Thoracic aorta (tissue), 2 donors: ENCODE measurements at regions not wholly inside any gene's neighbourhood (a gene's known extent, or its start where the extent isn't known, plus 50 kb on each side); places are given as distances from the start of the nearest gene placed in this dataset.

Source experiments
- ATAC-seq: fragments of 150-250 bp; one replicate; pipeline ENCODE4 v1.8.0; 2017; ENCODE audit warnings: low read depth; ENCODE audit not compliant: insufficient number of reproducible peaks, low FRiP score
- DNase-seq: peaks from one replicate; pipeline ENCODE4 v3.0.0-alpha.2; 2020; ENCODE audit warnings: low spot score
- H3K27ac ChIP-seq, 2 donors: fragments of 200-600 bp; sonication (generic); 1 replicate in 1 of 2; 2 replicates in 1 of 2; pipeline ENCODE4 v1.5.1; 2016; ENCODE audit warnings: mild to moderate bottlenecking in 2 of 2, moderate library complexity in 2 of 2
- H3K27me3 ChIP-seq: fragments of 200-600 bp; sonication (generic); replicated peaks from 2 replicates; pipeline ENCODE4 v1.6.0; 2016; ENCODE audit warnings: mild to moderate bottlenecking; ENCODE audit not compliant: insufficient read depth
- H3K36me3 ChIP-seq: fragments of 200-600 bp; sonication (generic); one replicate; pipeline ENCODE4 v1.5.1; 2016
- H3K4me1 ChIP-seq, 2 donors: fragments of 200-600 bp; sonication (generic); 1 replicate in 1 of 2; 2 replicates in 1 of 2; pipeline versions ENCODE4 v1.5.1 to v1.6.0; 2016; ENCODE audit warnings: low read depth in 2 of 2, mild to moderate bottlenecking in 1 of 2; ENCODE audit not compliant: control insufficient read depth in 1 of 2
- H3K4me3 ChIP-seq: fragments of 200-600 bp; sonication (generic); 2 replicates; pipeline ENCODE4 v1.5.1; 2016; ENCODE audit warnings: mild to moderate bottlenecking
- H3K9me3 ChIP-seq: fragments of 200-600 bp; sonication (generic); 2 replicates; pipeline ENCODE4 v1.5.1; 2016
- TF ChIP-seq, protein P1 (sequence below): fragments of 200-600 bp; sonication (generic); IDR thresholded peaks from one replicate; pipeline ENCODE4 v1.5.1; 2019; ENCODE audit warnings: antibody characterized with exemption

DNA sequence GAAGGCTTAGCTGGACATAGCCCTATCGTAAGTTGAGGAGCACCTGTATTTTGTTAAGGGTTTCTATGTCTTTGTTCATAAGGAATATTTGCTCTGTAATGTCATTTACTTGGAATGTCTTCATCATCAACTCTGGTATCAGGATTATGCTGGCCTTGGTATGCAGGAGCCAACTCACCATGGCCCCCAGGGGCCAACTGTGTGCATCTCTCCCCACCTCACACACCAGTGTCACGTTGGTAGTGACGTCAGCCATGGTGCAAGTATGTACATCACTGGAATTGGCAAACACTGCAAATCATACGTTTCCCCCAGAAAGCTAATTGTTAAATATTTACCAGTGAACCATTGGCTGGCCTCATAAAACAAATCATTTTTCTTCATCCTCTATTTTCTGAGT is 70.8 kb downstream of the YTHDF1 start:
- ATAC-seq (no peak), DNase-seq (no peak)
- no peaks in the 10 kb centered on the region for H3K4me1 ChIP-seq
- no peak overlapping the region for H3K27ac ChIP-seq
- H3K36me3 ChIP-seq: no peaks in the 10 kb centered on the region
- peaks cover 10% of the 10 kb centered on the region for H3K27me3 ChIP-seq
- H3K4me3 ChIP-seq: no peak overlapping the region
- TF ChIP-seq, protein P1, sequence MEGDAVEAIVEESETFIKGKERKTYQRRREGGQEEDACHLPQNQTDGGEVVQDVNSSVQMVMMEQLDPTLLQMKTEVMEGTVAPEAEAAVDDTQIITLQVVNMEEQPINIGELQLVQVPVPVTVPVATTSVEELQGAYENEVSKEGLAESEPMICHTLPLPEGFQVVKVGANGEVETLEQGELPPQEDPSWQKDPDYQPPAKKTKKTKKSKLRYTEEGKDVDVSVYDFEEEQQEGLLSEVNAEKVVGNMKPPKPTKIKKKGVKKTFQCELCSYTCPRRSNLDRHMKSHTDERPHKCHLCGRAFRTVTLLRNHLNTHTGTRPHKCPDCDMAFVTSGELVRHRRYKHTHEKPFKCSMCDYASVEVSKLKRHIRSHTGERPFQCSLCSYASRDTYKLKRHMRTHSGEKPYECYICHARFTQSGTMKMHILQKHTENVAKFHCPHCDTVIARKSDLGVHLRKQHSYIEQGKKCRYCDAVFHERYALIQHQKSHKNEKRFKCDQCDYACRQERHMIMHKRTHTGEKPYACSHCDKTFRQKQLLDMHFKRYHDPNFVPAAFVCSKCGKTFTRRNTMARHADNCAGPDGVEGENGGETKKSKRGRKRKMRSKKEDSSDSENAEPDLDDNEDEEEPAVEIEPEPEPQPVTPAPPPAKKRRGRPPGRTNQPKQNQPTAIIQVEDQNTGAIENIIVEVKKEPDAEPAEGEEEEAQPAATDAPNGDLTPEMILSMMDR: no peak
- H3K9me3 ChIP-seq: no peaks in the 10 kb centered on the region

DNA sequence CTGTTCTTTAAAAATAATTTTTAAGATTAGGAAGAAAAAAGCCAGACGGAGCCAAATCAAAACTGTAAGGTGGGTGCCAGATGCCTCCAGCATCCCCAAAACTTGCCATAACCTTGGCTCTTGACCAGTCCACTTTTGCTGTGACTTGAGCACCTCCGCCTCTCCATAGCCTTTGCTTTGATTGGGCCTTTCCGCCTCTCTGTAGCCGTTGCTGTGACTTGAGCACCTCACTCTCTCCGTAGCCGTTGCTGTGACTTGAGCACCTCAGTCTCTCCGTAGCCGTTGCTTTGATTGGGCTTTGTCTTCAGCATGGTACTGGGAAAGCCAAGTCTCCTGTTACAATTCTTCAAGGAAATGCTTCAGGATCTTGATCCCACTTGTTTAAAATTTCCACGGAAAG is 73.0 kb downstream of the YTHDF1 start:
- Histone ChIP-seq H3K4me1 (no peaks in the 10 kb centered on the region), H3K27ac (no peak overlapping the region), H3K36me3 (no peaks in the 10 kb centered on the region), H3K27me3 (no peaks in the 10 kb centered on the region), H3K9me3 (no peaks in the 10 kb centered on the region), H3K4me3 (no peak overlapping the region)
- ATAC-seq: no peak
- no peak for DNase-seq
- TF ChIP-seq, protein P1: no peak

DNA sequence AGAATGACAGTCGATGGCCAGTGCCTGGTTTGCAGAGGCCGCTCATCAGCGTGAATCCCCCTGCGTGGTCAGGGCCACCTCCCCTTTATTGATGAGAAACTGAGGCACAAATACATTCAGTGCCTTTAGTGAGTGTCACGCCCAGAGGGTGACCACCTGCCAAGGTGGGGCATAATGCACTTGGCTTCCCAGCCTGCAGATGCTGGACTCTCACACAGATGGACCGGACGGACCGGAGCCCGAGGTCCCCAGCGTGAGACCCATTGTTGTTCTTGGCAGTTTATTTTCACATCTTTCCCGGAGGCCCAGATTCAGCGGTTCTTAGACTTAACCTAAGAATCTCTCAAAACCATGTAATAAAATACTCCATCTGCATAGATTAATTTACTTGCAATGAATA is 74.4 kb downstream of the YTHDF1 start:
- H3K4me3 ChIP-seq: no peak overlapping the region
- no peak for ATAC-seq

DNA sequence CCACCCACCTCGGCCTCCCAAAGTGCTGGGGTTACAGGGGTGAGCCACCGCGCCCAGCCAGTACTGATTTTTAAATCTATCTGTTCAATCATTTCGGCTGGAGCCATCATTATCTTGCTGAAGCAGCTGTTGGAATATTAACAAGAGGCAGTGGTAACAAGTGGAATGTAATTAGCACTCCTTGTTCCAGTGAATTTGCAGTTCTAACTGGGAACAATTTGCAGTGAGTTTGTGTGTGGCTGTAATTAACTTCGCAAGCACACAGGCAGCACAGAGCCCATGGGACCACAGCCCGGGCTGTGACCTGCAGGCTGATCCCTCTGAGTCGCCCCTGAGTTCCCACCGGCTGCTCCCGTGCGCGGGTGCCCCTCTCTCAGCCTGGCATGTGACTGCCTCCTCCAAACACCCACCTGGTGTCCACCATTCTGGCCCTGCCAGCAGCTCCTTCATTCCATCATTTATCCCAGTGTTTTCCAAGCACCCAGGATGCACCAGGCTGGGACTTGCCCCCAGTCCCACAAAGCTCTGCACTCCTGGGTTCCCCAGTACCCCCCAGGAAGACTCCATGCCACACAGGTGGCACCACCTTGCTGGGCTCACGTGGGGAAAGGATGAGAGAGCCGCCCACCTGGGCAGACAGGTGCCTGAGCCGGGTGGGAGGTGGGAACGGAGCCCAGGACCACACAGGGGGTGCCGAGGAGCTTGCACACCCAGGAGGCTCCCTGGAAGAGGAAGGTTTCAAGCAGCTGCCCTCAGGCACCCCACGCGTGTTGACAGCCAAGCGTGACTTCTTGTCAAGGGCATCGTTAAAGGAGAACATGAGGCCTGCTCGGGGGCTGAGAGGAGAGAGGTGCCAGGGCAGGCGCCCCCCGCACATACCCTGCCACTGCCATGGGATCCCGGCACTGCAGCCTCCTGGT is 75.2 kb downstream of the YTHDF1 start:
- Histone ChIP-seq H3K27ac (no peak overlapping the region), H3K9me3 (no peaks in the 10 kb centered on the region), H3K4me3 (no peak overlapping the region), H3K4me1 (no peaks in the 10 kb centered on the region), H3K36me3 (no peaks in the 10 kb centered on the region), H3K27me3 (no peaks in the 10 kb centered on the region)
- ATAC-seq (no peak), DNase-seq (no peak)
- TF ChIP-seq, protein P1: no peak

More for the DNA sequence above, 74.4 kb downstream of the YTHDF1 start:
- Histone ChIP-seq H3K36me3 (no peaks in the 10 kb centered on the region), H3K9me3 (no peaks in the 10 kb centered on the region), H3K4me1 (no peaks in the 10 kb centered on the region), H3K27me3 (no peaks in the 10 kb centered on the region), H3K27ac (no peak overlapping the region)
- no peak for DNase-seq
- TF ChIP-seq, protein P1: no peak

DNA sequence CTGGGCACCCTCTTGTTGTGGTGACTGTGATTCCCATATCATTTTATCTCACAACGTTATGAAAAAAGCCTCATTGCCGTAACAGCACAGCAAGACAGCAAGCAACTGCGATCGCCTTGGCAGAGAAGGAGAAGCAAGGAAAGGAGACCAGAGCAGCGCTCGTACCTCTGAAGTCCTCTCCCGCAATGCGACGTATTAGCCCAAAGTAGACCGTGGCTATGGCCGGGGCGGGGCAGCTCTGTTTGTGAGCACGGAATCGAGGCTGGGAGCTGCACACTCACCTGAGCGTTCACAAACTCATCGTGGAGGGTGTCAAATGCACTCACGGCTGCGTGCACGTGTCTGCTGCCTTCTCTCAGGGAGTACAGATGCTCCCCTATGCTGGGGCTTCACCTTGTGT is 76.1 kb downstream of the YTHDF1 start:
- Histone ChIP-seq H3K27me3 (no peaks in the 10 kb centered on the region), H3K9me3 (no peaks in the 10 kb centered on the region), H3K4me1 (no peaks in the 10 kb centered on the region), H3K27ac (no peak overlapping the region), H3K4me3 (no peak overlapping the region), H3K36me3 (no peaks in the 10 kb centered on the region)
- ATAC-seq (no peak), DNase-seq (no peak)
- TF ChIP-seq, protein P1: no peak
